IPS DF 6.9 (cell line): ENCODE measurements at regions not wholly inside any gene's neighbourhood (a gene's known extent, or its start where the extent isn't known, plus 50 kb on each side); places are given as distances from the start of the nearest gene placed in this dataset.
"Not testable (repeated sequence)": the region's sequence is repeated elsewhere in the genome, so short reads cannot be mapped to it uniquely, and the experiment has no call there.

Experiments used
- DNase-seq: peaks from one replicate; pipeline ENCODE4 v3.0.0-alpha.2; 2013; ENCODE audit warnings: low read depth, low spot score
- H3K27ac ChIP-seq: one replicate; pipeline ENCODE4 v1.5.1; 2013; ENCODE audit warnings: low read length, control low read depth
- H3K27me3 ChIP-seq: 2 replicates; pipeline ENCODE4 v1.6.1; 2013; ENCODE audit warnings: mild to moderate bottlenecking, low read length; ENCODE audit not compliant: control insufficient read depth, insufficient read depth
- H3K36me3 ChIP-seq: 2 replicates; pipeline ENCODE4 v1.6.1; 2013; ENCODE audit warnings: low read length; ENCODE audit not compliant: control insufficient read depth, insufficient read depth
- H3K4me1 ChIP-seq: 2 replicates; pipeline ENCODE4 v1.6.1; 2013; ENCODE audit warnings: low read length; ENCODE audit not compliant: control insufficient read depth, insufficient read depth
- H3K4me3 ChIP-seq: 2 replicates; pipeline ENCODE4 v1.5.1; 2013; ENCODE audit warnings: mild to moderate bottlenecking, low read length
- H3K9me3 ChIP-seq: 2 replicates; pipeline ENCODE4 v1.6.1; 2013; ENCODE audit warnings: low read length, inconsistent platforms; ENCODE audit not compliant: control insufficient read depth, insufficient read depth
- WGBS: extraction: QIAGEN DNeasy Blood & Tissue Kit; methylation state at CpG from one replicate; pipeline ENCODE4 v1.1.7; 2013; ENCODE audit warnings: mixed read lengths, missing lambda C conversion rate; ENCODE audit not compliant: insufficient read length, insufficient coverage; 5-methylcytosine and 5-hydroxymethylcytosine counted together

GRCh38 chr21:23936991-23937390 is 1670.3 kb downstream of the MRPL39 start:
- Histone ChIP-seq H3K4me1 (no peaks in the 10 kb centered on the region), H3K27ac (no peak overlapping the region), H3K9me3 (peaks cover 7% of the 10 kb centered on the region), H3K36me3 (no peaks in the 10 kb centered on the region), H3K27me3 (no peaks in the 10 kb centered on the region), H3K4me3 (no peak overlapping the region)
- no peak for DNase-seq
- WGBS = no CpG with 5 or more reads among the region's 2 CpGs

- no peaks in the 10 kb centered on the region for H3K4me1 ChIP-seq
These were observed 1671.1 kb downstream of the MRPL39 start for GRCh38 chr21:23936224-23936623.

GRCh38 chr21:23930565-23930964 is 1676.7 kb downstream of the MRPL39 start:
- no peak for DNase-seq
- Histone ChIP-seq H3K4me3 (no peak overlapping the region), H3K36me3 (no peaks in the 10 kb centered on the region), H3K27ac (no peak overlapping the region), H3K4me1 (no peaks in the 10 kb centered on the region), H3K9me3 (peaks cover 4% of the 10 kb centered on the region; the same call in 1 of the 2 replicates), H3K27me3 (no peaks in the 10 kb centered on the region)
- 100% methylated on average over 1 of the region's 1 CpG for WGBS

More at GRCh38 chr21:23936224-23936623, 1671.1 kb downstream of the MRPL39 start:
- no CpG with 5 or more reads among the region's 2 CpGs for WGBS
- Histone ChIP-seq H3K27me3 (no peaks in the 10 kb centered on the region), H3K27ac (no peak overlapping the region), H3K36me3 (no peaks in the 10 kb centered on the region), H3K9me3 (peaks cover 9% of the 10 kb centered on the region), H3K4me3 (no peak overlapping the region)
- DNase-seq = no peak

- H3K4me3 ChIP-seq, H3K27me3 ChIP-seq, H3K9me3 ChIP-seq, H3K4me1 ChIP-seq, H3K27ac ChIP-seq, H3K36me3 ChIP-seq, DNase-seq: not testable (repeated sequence)
- no CpG with 5 or more reads among the region's 3 CpGs for WGBS
These were observed 1680.9 kb downstream of the MRPL39 start for GRCh38 chr21:23926430-23926829.

- H3K4me1 ChIP-seq = no peaks in the 10 kb centered on the region
- no peaks in the 10 kb centered on the region for H3K36me3 ChIP-seq
- DNase-seq = no peak
- no CpG with 5 or more reads among the region's 8 CpGs for WGBS
- no peak overlapping the region for H3K27ac ChIP-seq
- H3K4me3 ChIP-seq = no peak overlapping the region
- H3K9me3 ChIP-seq = peaks cover 5% of the 10 kb centered on the region
- H3K27me3 ChIP-seq = no peaks in the 10 kb centered on the region
These were observed 1685.4 kb downstream of the MRPL39 start for GRCh38 chr21:23921670-23922418.

- WGBS = no CpG with 5 or more reads among the region's 3 CpGs
- Histone ChIP-seq H3K9me3 (peaks cover 5% of the 10 kb centered on the region), H3K4me3 (no peak overlapping the region), H3K4me1 (no peaks in the 10 kb centered on the region), H3K27me3 (no peaks in the 10 kb centered on the region), H3K27ac (no peak overlapping the region), H3K36me3 (no peaks in the 10 kb centered on the region)
- DNase-seq = no peak
These were observed 1706.6 kb downstream of the MRPL39 start for GRCh38 chr21:23900727-23901126.

- H3K4me3 ChIP-seq = no peak overlapping the region
- H3K9me3 ChIP-seq = peaks cover 5% of the 10 kb centered on the region
- no peak overlapping the region for H3K27ac ChIP-seq
- DNase-seq = no peak
- no peaks in the 10 kb centered on the region for H3K4me1 ChIP-seq
- no CpG with 5 or more reads among the region's 2 CpGs for WGBS
- H3K27me3 ChIP-seq = no peaks in the 10 kb centered on the region
- H3K36me3 ChIP-seq = no peaks in the 10 kb centered on the region
These were observed 1707.7 kb downstream of the MRPL39 start for GRCh38 chr21:23899561-23899960.

- H3K27me3 ChIP-seq = no peaks in the 10 kb centered on the region
- no peak overlapping the region for H3K27ac ChIP-seq
- no peak for DNase-seq
- peaks cover 6% of the 10 kb centered on the region for H3K9me3 ChIP-seq
- H3K36me3 ChIP-seq = no peaks in the 10 kb centered on the region
- H3K4me1 ChIP-seq = no peaks in the 10 kb centered on the region
- WGBS = no CpG with 5 or more reads among the region's 4 CpGs
- no peak overlapping the region for H3K4me3 ChIP-seq
These were observed 1716.6 kb downstream of the MRPL39 start for GRCh38 chr21:23890652-23891051.

GRCh38 chr21:23887725-23888306 is 1719.5 kb downstream of the MRPL39 start:
- Histone ChIP-seq H3K9me3 (peaks cover 9% of the 10 kb centered on the region), H3K4me1 (no peaks in the 10 kb centered on the region), H3K27me3 (no peaks in the 10 kb centered on the region), H3K4me3 (no peak overlapping the region), H3K27ac (no peak overlapping the region), H3K36me3 (no peaks in the 10 kb centered on the region)
- no peak for DNase-seq
- no CpG with 5 or more reads among the region's 10 CpGs for WGBS

- no peaks in the 10 kb centered on the region for H3K4me1 ChIP-seq
- H3K9me3 ChIP-seq = peaks cover 9% of the 10 kb centered on the region
- DNase-seq = no peak
- no CpG with 5 or more reads among the region's 21 CpGs for WGBS
- H3K27me3 ChIP-seq = no peaks in the 10 kb centered on the region
- no peaks in the 10 kb centered on the region for H3K36me3 ChIP-seq
- no peak overlapping the region for H3K4me3 ChIP-seq
- H3K27ac ChIP-seq = no peak overlapping the region
These were observed 1720.2 kb downstream of the MRPL39 start for GRCh38 chr21:23886828-23887724.
